T1000 (cell line): ENCODE measurements at regions not wholly inside any gene's neighbourhood (a gene's known extent, or its start where the extent isn't known, plus 50 kb on each side); places are given as distances from the start of the nearest gene placed in this dataset.
"Not testable (repeated sequence)": the region's sequence is repeated elsewhere in the genome, so short reads cannot be mapped to it uniquely, and the experiment has no call there.

ENCODE experiments used
- DNase-seq: peaks from one replicate; lab custom pipeline; 2025; ENCODE audit warnings: mixed read lengths; lab: John Stamatoyannopoulos, UW

GRCh38 chr12:33187409-33187808 lies 252.2 kb downstream of the SYT10 start:
- DNase-seq = no peak

- no peak for DNase-seq
Measured at GRCh38 chr12:33184161-33184560, 255.5 kb downstream of the SYT10 start.

GRCh38 chr12:33182485-33182884 lies 257.1 kb downstream of the SYT10 start:
- no peak for DNase-seq

- peak; percentile 60 for DNase-seq
Measured at GRCh38 chr12:33180918-33181317, 258.7 kb downstream of the SYT10 start.

- not testable (repeated sequence) for DNase-seq
Measured at GRCh38 chr12:33166260-33166659, 269.7 kb upstream of the PKP2 start.

GRCh38 chr12:33156042-33156441 lies 259.5 kb upstream of the PKP2 start:
- no peak for DNase-seq

- not testable (repeated sequence) for DNase-seq
Measured at GRCh38 chr12:33147292-33147691, 250.7 kb upstream of the PKP2 start.

GRCh38 chr12:33129500-33129899 lies 232.9 kb upstream of the PKP2 start:
- no peak for DNase-seq

- DNase-seq = no peak
Measured at GRCh38 chr12:33125755-33126154, 229.2 kb upstream of the PKP2 start.

GRCh38 chr12:33116284-33116683 lies 219.7 kb upstream of the PKP2 start:
- no peak for DNase-seq

- DNase-seq = no peak
Measured at GRCh38 chr12:33115716-33116115, 219.1 kb upstream of the PKP2 start.

GRCh38 chr12:33111850-33112249 lies 215.3 kb upstream of the PKP2 start:
- no peak for DNase-seq

GRCh38 chr12:33107827-33108226 lies 211.2 kb upstream of the PKP2 start:
- DNase-seq = not testable (repeated sequence)

GRCh38 chr12:33093534-33093933 lies 197.0 kb upstream of the PKP2 start:
- DNase-seq = no peak

GRCh38 chr12:33087876-33088275 lies 191.3 kb upstream of the PKP2 start:
- DNase-seq = not testable (repeated sequence)

GRCh38 chr12:33076401-33076800 lies 179.8 kb upstream of the PKP2 start:
- DNase-seq = not testable (repeated sequence)

GRCh38 chr12:33075130-33075766 lies 178.7 kb upstream of the PKP2 start:
- not testable (repeated sequence) for DNase-seq

- no peak for DNase-seq
Measured at GRCh38 chr12:33061844-33062243, 165.3 kb upstream of the PKP2 start.

- DNase-seq = no peak
Measured at GRCh38 chr12:33054371-33054770, 157.8 kb upstream of the PKP2 start.

GRCh38 chr12:33052141-33053051 lies 155.8 kb upstream of the PKP2 start:
- DNase-seq = no peak

GRCh38 chr12:33047666-33048065 lies 151.1 kb upstream of the PKP2 start:
- DNase-seq = no peak

GRCh38 chr12:33044447-33044846 lies 147.9 kb upstream of the PKP2 start:
- DNase-seq = no peak

GRCh38 chr12:33041562-33041961 lies 145.0 kb upstream of the PKP2 start:
- DNase-seq = no peak
